ENCODE measurements at regions not wholly inside any gene's neighbourhood (a gene's known extent, or its start where the extent isn't known, plus 50 kb on each side); places are given as distances from the start of the nearest gene placed in this dataset.

DNA sequence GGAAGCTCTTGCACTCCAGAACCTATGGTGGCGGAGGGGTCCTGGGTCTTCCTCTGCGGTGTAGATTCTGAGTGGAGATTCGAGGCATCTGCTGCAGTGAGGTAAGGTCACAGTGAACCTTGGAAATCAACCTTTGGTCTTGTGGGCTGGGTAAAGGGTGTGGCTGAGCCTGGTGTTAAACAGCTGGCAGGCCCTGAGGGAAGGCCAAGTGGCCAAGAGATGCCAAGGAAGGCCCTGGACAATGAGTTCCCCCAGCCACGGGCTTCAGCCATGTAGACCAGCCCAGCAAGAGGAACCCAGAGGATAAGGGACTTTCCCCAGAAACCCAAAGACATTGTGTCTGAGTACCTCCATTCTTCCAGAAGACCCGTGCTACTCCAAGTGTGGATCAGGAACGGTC is 137.2 kb upstream of the ETS2 start:
- H3K4me3 ChIP-seq (ENCODE audit: low read depth, low read length): no peak overlapping the region
- TF ChIP-seq, protein P1, sequence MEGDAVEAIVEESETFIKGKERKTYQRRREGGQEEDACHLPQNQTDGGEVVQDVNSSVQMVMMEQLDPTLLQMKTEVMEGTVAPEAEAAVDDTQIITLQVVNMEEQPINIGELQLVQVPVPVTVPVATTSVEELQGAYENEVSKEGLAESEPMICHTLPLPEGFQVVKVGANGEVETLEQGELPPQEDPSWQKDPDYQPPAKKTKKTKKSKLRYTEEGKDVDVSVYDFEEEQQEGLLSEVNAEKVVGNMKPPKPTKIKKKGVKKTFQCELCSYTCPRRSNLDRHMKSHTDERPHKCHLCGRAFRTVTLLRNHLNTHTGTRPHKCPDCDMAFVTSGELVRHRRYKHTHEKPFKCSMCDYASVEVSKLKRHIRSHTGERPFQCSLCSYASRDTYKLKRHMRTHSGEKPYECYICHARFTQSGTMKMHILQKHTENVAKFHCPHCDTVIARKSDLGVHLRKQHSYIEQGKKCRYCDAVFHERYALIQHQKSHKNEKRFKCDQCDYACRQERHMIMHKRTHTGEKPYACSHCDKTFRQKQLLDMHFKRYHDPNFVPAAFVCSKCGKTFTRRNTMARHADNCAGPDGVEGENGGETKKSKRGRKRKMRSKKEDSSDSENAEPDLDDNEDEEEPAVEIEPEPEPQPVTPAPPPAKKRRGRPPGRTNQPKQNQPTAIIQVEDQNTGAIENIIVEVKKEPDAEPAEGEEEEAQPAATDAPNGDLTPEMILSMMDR (IDR thresholded peaks at IDR 0.05; ENCODE audit: borderline replicate concordance, insufficient read depth, low read depth, low read length): no peak

DNA sequence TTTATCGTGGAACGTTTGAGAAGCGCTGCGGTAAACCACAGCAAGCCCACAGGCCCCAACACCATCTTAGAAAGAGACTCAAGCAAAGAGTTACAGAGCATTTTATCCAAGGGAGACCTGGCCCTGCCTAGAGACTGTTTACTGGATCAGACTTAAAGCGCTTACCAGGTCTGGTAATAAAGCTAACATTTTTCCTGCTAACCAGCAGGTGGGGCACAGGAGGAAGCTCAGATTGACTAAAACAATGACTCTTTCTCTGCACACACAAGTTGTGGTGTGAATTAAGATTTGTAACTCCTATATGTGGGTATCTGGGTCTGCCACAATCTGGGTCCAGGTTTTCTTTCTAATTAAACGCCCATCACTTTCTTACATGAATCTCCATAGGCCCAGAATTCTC is 136.5 kb upstream of the ETS2 start:
- TF ChIP-seq, protein P1 (IDR thresholded peaks at IDR 0.05; ENCODE audit: borderline replicate concordance, insufficient read depth, low read depth, low read length): 0 out of 2 replicates have a peak, but pooled peaks have one; percentile 40
- H3K4me3 ChIP-seq (ENCODE audit: low read depth, low read length): no peak overlapping the region

DNA sequence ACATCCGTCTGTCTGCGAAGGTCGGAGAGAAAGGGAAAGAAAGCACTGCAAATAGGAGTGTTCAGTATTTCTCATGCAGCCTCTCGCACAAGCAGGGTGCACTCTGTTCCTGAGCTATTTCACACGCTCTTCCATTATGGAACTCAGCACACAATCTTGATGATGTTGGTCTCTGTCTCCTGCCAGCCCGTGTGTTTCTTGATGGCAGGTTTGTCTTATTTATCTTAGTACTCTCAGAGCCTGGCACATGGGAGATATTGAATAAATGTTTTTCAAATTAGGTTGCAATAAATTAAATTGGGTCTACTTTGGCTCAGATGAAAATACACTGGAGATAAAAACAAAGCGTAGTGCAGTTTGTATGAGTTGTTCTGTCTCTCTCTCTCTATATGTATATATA is 134.9 kb upstream of the ETS2 start:
- TF ChIP-seq, protein P1 (IDR thresholded peaks at IDR 0.05; ENCODE audit: borderline replicate concordance, insufficient read depth, low read depth, low read length): no peak
- H3K4me3 ChIP-seq (ENCODE audit: low read depth, low read length): no peak overlapping the region

DNA sequence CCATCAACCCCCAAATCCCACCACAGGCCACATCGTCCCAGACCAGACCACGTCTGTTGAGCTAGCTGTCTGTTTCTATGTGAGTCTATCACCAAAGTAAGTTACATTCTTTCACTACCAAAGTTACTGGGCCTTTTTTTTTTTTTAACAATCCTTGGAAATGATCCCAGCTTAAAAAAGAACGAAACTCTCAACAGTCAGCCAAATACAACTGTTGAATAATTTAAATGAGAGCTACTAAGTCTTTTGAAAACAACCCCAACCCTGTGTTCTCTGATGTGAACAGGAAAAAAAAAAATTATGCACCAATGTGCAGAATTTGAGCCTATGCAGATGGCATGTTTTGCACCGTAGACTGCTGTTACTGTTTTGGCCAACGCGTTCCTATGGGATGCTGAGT is 134.0 kb upstream of the ETS2 start:
- TF ChIP-seq, protein P1 (IDR thresholded peaks at IDR 0.05; ENCODE audit: borderline replicate concordance, insufficient read depth, low read depth, low read length): no peak
- H3K4me3 ChIP-seq (ENCODE audit: low read depth, low read length): no peak overlapping the region

DNA sequence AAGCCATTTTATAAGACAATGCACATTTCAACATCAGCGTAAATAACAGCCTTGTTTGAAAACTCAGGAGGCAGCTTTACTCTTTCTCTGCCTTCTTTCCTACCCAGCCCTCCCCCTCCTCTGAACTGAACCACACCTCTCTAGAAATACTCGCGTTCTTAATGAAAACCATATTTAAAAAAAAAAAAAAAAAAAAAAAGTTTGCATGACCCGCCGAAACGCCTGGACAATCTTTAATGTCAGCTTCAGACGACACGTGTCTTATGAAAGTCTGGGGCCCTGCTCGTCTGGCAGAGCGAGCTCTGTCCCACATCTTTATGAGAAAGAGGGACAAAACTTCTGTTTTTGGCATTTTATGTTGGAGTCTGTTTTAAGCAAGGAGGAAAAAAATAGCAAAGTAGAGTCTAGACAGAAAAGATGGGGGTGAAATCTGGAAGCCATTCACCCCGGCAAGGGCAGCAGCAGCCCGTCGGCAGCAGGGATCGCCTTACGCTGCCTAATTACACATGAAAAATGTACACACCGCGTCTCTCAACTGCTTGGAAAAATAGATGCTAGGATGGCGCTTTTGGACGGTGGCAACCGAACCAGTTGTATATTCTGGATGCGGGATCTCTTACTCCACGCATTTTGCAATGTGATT is 130.4 kb upstream of the ETS2 start:
- TF ChIP-seq, protein P1 (IDR thresholded peaks at IDR 0.05; ENCODE audit: borderline replicate concordance, insufficient read depth, low read depth, low read length): no peak
- H3K4me3 ChIP-seq (ENCODE audit: low read depth, low read length): no peak overlapping the region

DNA sequence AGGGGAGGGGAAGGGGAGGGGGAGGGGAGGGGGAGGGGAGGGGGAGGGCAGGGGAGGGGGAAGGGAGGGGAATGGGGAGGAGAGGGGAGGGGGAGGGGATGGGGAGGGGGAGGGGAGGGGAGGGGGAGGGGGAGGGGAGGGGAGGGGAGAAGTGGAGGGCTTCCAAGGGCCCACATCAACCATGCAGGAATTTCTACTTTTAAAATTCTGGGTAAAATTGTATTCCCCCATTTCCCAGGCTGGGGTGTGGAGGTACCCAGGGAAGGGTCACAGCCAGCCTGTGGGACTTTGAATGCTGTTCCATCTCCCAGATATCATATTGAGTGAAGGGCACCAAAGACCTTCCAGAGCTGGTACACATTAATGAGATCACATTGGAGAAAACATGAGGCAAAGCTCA is 126.9 kb upstream of the ETS2 start:
- TF ChIP-seq, protein P1 (IDR thresholded peaks at IDR 0.05; ENCODE audit: borderline replicate concordance, insufficient read depth, low read depth, low read length): no peak
- no peak overlapping the region for H3K4me3 ChIP-seq (ENCODE audit: low read depth, low read length)

DNA sequence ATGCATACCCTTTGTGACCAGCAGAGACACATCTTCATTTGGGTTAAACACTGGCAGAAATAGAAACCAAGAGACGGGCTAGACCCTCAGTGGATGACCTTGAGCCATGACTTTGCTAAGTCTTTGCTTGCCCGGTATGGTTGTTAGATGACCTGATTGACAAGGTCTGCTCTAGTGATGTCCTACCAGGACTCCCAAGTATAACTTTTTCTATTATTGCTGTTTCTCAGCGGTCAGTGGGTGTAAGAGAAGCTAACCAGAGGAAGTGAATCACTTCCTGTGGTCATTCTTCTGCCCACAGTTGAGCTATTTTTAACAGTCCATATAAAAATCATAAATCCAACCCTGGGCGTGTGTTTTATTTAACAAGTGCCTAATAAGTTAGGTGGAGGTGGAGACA is 126.2 kb upstream of the ETS2 start:
- TF ChIP-seq, protein P1 (IDR thresholded peaks at IDR 0.05; ENCODE audit: borderline replicate concordance, insufficient read depth, low read depth, low read length): no peak
- H3K4me3 ChIP-seq (ENCODE audit: low read depth, low read length): no peak overlapping the region
